Head of caudate nucleus (tissue), 42 donors: ENCODE measurements at regions not wholly inside any gene's neighbourhood (a gene's known extent, or its start where the extent isn't known, plus 50 kb on each side); places are given as distances from the start of the nearest gene placed in this dataset.

Source experiments
- DNase-seq, 42 donors: peaks; one replicate each; pipeline versions ENCODE4 v3.0.0 to v3.0.0-alpha.2; 2020 to 2021; ENCODE audit warnings: mixed read lengths in 7 of 42
- intact Hi-C: fragments of 100-400 bp; cut with DNase I; formaldehyde crosslinking; loops from one replicate; pipeline ENCODE4 v1.15.0; 2022

DNA sequence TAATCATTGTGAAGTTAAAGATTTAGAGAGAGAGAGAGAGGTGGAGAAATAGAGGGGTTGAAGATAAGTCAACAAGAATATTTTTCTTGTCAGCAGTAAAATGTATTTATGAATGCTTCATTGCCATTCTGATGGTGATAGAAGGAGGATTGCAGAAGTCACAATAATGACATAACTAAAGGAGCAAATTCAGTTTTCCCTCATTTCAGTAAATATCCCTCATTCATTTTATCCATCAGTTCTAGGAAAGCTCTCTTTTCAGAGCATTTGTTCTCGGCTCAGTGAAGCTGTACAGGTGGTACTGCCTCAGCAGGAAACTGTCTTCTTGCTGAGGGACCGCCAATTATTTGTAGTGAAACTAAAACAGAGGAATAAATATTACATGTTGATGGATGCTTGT is 681.4 kb downstream of the CETN3 start:
- intact Hi-C loops = no loop called here
- no peak for DNase-seq

DNA sequence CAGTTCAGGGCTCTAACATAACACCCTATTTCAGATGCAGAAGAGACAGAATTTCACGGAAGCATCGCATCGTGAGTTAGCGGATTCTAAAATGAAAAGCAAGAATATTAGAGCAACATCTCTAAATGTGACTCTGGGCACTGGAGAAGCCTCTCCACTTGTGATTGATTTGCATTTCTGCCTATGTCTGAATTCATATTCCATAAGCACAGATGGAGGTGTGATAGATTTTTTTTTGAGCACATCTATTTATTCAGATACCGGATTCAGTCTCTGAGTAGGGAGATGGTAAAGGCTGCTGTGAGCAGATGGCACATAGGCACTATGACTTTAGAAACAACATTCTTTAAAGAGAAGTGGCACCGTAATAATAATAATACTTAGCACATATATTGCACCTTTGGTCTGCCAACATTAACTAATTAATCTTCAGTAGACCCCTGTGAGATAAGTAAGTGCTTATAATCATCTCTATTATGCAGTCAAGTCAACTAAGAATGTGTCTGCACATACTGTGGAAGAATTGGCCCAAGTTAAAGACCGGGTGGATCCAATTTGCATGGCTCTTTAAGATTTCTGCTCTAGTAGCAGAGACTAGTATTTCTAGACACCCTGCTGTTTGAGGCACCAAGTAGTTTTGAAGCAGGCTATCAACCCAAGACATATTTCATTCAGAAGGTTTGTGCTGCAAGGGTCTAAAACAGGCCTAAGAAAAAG is 685.0 kb downstream of the CETN3 start:
- intact Hi-C loops = no loop called here
- peak in 1 of 42 donors; percentile 7 for DNase-seq

DNA sequence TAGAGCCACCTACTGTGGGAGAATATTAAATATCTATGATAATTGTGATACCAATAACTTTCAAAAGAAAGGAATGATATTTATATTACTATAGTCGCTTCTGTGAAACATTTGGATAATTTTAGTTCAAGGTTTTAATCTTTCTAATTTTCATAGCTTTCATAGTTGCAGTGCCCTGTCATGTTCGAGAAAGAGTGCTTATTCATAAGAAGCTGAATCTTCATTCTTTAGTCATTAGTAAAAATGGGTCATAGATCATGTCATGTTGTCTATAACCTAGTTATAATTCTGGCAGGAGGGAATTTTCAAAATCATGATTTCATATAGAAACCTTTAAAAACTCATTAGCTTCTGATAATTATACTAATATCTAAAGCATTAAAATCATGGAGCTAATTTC is 685.6 kb downstream of the CETN3 start:
- no peak for DNase-seq
- intact Hi-C loops = no loop called here

DNA sequence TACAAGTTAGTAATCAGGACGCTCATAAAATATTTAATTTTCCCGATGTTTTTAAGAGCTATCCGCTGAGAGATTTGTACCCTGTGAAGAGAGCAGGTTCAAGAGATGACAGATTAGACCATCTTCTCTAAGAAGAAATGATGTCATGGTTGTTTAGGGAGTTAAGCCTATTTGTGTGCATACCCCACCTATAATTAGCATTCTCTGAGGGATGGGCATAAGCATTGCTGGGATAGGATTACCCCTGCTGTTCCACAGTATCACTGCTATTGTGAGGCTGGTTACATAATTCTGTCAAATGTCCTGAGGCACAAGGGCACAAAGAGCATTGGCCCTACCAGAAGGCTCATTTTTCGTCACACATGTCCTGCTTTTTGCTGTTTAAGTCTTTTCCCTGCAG is 687.0 kb downstream of the CETN3 start:
- intact Hi-C loops = no loop called here
- no peak for DNase-seq

DNA sequence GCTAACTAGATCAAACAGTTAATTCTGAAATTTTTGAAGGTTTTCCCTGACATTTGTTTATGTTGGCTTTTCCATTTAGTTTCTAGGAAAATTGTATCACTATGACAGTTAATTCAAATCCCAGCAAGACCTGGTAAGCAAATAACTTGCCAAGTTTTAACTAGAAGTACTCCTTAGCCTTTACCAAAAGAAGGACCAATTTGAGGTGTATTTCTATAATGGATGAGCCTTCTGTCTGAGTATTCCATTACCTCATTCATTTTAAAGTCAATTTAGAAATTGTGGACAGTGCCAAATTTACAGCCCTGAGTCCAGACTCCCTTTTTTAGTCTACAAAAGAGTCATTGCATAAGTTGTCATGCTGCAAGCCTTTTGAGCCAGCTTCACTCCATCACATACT is 687.6 kb downstream of the CETN3 start:
- intact Hi-C loops = no loop called here
- no peak for DNase-seq

DNA sequence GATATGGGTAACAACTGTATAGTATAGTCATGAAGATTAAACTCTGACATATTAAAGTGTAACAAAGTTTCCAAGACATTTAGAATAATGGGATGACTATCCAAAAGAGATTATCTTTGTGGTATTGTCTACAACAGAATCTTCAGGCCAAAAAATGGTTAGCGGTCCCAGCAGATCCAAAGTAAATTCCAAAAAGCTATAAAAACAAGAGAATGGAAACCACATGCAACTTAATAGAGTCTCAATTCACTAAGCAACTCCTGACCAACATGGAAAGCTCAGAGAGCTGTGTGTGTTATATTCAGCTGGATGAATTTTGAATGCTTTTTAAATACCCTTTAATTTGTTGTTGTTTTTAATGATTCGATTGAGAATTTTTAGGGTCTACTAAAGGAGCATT is 688.2 kb downstream of the CETN3 start:
- no peak for DNase-seq
- intact Hi-C loops = no loop called here

DNA sequence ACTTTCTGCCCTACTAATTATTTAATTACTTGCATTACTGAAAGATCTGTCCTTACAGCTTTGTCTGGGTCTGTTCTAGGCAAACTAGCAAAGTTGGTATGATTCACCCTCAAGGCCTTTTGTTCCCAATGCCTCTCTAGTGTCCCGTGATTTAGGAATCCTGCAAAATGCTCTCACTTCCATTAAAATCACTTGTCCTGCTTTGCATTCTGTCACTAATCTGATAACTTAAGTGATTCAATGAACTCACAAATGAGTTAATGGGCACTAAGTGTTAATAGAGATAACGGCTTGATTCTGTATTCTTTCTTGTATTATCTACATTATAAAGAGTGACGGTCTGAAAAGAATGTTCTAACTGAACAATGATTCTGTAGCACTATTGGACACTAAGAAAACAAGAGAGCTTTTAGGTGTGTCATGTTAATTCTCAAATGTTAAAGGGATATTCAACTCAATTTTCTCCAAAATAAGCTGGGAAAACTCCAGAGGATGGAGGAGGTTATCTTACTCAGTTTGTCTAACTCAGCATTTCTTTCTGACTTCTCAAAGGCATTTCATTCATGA is 697.3 kb downstream of the CETN3 start:
- DNase-seq = no peak
- intact Hi-C loops = no loop called here

DNA sequence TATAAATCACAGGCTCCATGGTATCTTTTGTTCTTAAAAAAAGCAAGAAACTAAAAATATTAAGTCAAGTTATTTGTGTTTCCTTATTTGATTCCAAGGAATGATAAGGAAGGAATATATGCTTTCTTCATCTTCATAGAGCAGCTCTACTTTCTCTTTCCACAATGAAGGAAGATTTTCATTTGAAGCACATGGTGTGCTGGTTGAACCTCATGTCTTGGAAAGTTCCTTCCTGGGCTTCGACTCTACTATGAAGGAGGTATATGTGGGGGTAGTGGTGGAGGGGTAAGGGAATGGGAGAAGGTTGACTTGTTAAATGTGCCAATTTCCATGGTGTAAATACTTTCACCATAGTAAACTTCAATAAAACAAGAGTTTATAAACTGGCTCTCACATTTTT is 698.0 kb downstream of the CETN3 start:
- DNase-seq = no peak
- intact Hi-C loops = no loop called here

DNA sequence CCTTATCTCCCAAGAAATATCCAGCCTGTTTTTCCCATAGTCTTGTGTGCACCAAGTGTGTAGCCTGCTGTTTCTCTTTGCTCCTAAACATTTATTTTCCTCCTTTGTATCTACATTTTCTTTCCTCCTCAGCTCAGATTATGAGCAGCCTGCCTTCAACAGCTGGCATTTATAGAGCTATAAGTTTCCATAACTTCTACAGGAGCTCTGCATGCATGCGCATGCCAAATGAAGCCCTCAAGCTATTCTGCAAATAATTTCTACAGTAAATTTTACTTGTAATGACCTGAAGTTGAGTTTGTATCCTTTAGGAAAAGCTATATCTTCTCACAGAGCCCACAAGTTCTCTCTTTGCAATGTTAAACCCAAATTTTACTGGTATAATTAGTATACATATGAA is 699.5 kb downstream of the CETN3 start:
- no peak for DNase-seq
- intact Hi-C loops = no loop called here

DNA sequence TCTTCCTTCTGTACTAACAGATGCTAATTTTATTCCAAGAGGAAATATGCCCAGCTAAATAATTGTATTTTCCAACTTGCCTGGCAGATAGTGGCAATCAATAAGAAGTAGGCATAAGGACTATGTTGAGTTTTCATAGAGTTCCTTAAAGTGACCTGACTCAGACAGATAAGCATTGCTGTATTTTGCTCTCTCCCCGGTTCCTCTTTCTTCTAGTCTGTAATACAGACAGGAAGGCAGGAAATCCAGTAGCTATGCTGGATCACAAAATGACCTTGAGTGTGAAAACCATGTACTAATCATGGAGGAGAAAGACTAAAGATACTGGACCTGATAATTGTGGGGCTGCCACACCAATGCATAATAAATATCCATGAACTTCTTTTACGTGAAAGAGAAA is 701.7 kb downstream of the CETN3 start:
- DNase-seq = no peak
- intact Hi-C loops = no loop called here

DNA sequence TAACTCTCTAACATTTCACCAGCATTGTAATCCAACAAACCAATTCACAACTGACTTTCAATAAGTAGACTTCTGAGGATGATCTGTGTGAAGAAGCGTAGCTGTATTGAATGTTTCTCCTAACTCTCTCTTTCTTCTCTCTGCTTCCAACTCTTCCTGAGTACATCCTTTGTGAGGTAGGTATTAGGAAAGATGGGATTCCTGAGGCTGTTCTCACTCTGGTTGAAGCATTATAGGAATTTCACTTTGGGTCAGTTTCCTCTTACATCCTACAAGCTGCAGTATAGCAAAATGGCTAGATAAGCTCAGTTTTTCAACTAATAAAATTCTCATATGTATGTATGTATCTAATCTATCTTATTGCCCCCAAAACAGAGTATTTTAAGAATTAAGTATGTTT is 702.8 kb downstream of the CETN3 start:
- intact Hi-C loops = no loop called here
- no peak for DNase-seq

DNA sequence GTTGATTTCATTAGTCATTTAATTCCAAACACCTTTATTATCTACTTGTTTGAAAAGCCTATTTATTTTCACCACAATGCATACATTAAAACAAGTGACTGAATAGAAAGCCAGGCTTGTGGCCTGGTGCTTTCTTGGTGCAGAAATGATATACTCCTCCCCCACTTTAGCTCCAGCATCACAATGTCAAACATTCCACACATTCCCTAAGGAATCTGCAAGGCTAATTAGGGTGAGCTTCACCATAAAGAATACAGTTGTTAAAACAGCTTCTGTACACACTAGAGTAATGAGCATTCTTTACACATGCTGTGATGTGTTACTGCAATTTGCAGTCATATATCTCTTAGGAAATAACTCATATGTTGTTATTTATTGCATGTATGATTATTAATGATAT is 705.7 kb downstream of the CETN3 start:
- no peak for DNase-seq
- intact Hi-C loops = no loop called here

DNA sequence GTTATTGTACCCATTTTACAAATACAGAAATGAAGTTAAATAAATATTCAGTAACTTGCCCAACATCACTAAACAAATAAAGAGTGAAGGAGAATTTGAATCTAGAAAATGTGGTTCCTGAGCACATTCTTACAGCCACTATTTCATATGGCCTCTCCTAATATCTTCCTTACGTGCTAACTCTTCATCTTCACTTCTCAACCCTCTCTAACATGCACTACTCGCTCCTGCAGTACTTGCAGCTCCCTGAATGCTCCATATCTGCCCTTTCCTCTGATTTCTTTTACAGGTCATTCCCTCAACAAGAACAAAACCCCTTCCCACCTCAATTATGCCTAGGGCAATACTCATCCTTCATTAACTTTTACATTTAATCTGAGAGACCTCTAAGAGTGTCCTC is 711.5 kb downstream of the CETN3 start:
- DNase-seq = no peak

DNA sequence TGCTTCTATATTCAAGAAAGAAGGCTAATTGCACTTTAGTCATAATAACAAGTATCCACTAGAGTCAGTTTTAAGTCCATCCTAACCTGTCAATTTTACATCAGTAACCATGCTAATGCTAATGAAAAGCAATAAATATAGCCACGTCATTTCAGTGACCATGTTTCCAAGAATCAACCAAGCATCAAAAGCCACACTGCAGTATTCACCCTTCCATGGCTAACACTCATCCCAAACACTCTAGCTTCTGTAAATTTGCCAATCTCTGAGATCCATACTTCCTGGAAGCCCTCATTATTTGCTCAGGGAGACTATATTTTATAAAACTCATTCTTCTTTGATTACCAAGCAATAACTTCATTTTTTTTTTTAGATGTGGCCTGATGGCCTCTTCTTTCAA is 712.0 kb downstream of the CETN3 start:
- DNase-seq = no peak

More for the DNA sequence above, 711.5 kb downstream of the CETN3 start:
- intact Hi-C loops = no loop called here

DNA sequence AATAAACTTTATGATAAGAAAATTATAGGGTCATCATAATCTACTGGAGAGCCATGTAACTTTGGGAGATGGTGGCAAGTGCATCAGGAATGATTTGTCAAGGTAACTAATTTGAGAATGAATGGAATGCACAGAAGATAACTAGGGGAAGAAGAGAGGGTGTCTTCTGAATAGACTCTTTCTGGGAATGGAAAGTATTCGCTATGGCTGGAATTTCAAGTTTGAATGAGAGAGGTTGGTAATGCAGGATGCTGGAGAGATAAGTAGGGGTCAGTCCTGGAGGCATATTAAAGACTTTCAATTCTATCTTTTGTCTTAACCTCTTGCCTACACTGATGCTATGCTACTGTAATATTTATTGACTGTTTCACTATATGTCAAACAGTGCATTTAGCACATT is 714.2 kb downstream of the CETN3 start:
- DNase-seq = no peak
- intact Hi-C loops = no loop called here

More for the DNA sequence above, 712.0 kb downstream of the CETN3 start:
- intact Hi-C loops = no loop called here

DNA sequence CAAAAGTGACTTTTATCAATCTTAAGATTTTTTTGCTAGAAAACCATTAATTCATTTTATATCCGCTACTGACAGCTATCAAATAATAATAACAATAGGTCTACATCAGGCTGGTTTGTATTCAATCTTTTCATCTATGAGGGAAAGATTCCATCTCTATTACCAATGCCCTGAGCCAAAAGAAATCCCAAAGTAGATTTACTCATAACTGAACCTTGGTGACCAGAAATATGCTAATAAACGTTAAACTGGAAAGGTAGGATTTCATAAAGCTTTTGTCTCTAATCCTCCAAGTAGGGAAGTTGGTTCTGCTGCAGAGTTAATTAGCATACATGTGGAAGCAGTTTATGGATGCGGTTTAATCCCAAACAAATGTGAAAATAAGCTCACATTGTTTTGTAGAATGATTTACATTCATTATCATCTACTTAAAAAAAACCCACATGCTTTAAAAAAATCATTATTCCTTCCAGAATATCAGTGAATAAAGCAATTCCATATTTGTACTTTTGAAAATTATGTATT is 715.5 kb downstream of the CETN3 start:
- no peak for DNase-seq
- intact Hi-C loops = no loop called here

DNA sequence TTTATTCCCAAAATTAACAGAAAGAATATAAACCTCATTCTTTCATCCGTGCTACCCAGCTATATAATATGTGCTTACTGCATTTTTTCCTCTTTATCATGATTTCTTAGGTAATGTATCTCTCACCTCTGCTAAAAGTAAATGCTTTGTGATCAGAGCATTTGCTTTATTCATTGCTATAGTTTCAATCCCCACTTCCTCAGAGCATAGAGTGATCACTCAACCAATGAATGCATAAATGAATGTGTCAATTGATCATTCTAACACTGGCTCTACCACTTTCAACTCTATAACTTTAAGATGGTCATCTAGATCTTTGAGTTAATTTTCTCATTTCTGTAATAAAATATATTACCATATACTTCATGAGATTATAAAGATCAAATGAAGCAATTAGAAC is 719.2 kb downstream of the CETN3 start:
- DNase-seq = no peak
- intact Hi-C loops = no loop called here

DNA sequence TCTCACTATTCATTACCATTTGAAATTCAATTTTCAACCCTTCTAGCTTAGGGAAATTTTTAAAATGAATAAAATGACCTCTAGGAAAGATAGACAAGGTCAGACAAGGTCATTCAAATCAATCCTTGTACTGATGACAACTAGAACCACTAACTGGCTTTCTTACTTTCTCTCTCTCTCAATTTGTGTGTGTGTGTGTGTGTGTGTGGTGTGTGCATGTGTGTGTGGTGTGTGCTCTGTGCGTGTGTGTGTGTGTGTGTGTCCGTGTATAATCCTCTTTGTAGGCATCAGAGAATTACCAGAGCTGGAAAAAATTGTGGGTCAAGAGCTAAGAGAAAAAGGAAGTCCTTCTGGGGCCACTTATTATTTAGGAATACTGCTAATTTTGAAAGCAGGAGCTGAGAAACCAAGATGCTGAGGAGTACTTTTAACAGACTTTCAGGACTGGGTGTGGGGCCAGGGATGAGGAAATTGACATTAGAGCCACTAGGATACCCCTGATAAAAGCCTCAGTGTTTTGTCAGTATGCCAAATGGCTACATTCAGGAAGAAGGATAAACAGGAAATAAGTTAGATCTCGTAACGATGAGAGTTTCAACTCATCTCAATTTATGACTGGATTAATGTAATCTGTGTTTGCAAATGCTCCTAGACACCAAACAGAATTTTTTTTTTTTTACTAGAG is 723.3 kb downstream of the CETN3 start:
- intact Hi-C loops = no loop called here
- DNase-seq = no peak

DNA sequence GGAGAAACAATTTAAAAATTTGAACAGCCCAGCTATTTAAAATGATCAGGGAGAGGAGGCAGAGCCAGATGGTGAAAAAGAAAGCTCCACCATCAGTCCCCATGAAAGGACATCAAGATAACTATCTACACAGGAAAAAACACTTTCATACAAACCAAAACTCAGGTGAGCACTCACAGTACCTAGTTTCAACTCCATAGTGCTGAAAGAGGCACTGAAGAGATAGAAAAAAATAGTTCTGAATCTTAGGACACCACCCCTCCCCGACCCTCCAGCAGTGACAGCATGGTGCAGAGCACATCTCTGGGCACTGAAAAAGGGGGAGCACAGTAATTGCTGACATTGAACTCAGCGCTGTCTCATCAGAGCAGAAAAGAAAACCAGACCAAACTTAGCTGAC is 732.9 kb downstream of the CETN3 start:
- no peak for DNase-seq
- intact Hi-C loops = no loop called here

DNA sequence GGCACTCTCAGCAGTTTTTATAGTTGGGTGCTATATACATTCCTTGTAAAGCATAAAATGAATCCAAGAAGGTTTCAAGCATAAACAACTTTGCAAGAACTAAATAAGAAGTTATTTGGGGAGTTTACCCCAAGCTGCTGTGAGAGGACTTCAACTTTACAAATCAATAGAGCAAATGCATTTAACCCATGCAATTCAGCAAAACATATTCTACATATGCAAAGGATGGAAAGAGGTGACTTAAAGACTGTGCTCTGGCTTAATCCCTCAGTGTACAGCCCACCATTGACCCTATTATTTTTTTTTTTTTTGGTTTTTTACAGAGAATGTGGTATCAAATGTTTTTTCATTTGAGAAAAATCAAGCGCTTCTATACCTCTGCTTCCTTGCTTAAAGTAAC is 736.5 kb downstream of the CETN3 start:
- DNase-seq = no peak
- intact Hi-C loops = no loop called here

DNA sequence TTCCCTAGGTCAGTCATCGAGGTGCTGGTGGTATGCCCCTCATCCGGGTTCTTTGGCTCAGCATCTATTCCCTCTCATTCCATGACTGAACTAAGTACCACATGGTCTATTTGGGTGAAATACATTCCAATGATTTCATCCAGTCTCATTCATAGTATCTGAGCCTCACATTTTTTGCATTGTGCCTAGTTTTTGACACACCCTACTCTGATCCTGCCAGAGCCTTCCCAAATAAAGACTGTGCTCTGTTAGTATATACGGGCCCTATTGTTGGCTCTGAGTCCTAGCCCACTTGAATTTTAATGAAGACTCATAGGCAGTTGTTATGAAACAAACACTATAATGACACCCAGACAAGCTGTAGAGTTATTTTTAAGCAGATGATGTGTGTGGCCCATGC is 740.7 kb downstream of the CETN3 start:
- DNase-seq = no peak
- intact Hi-C loops = no loop called here
